IPS DF 19.7 (cell line): ENCODE measurements at regions not wholly inside any gene's neighbourhood (a gene's known extent, or its start where the extent isn't known, plus 50 kb on each side); places are given as distances from the start of the nearest gene placed in this dataset.

Experiments
- DNase-seq: peaks from one replicate; pipeline ENCODE4 v3.0.0-alpha.2; 2013; ENCODE audit warnings: low read depth, low spot score

- DNase-seq, result no peak
Measured at GRCh38 chr3:27591312-27592210, 107.4 kb upstream of the SLC4A7 start.

GRCh38 chr3:27590437-27591298, 106.5 kb upstream of the SLC4A7 start:
- DNase-seq, result no peak

- no peak for DNase-seq
Measured at GRCh38 chr3:27589795-27590194, 105.6 kb upstream of the SLC4A7 start.

- DNase-seq, result no peak
Measured at GRCh38 chr3:27585429-27585828, 101.2 kb upstream of the SLC4A7 start.

GRCh38 chr3:27584874-27585273, 100.7 kb upstream of the SLC4A7 start:
- no peak for DNase-seq

GRCh38 chr3:27581852-27582251, 97.7 kb upstream of the SLC4A7 start:
- DNase-seq, result no peak

GRCh38 chr3:27578032-27578431, 93.8 kb upstream of the SLC4A7 start:
- no peak for DNase-seq

GRCh38 chr3:27577504-27577903, 93.3 kb upstream of the SLC4A7 start:
- no peak for DNase-seq

GRCh38 chr3:27576171-27576570, 92.0 kb upstream of the SLC4A7 start:
- no peak for DNase-seq

- DNase-seq, result no peak
Measured at GRCh38 chr3:27575499-27575898, 91.3 kb upstream of the SLC4A7 start.

- DNase-seq, result no peak
Measured at GRCh38 chr3:27574438-27574795, 90.2 kb upstream of the SLC4A7 start.

GRCh38 chr3:27573780-27574437, 89.7 kb upstream of the SLC4A7 start:
- no peak for DNase-seq

GRCh38 chr3:27573138-27573537, 89.0 kb upstream of the SLC4A7 start:
- no peak for DNase-seq

GRCh38 chr3:27571345-27571744, 87.2 kb upstream of the SLC4A7 start:
- DNase-seq, result no peak

- no peak for DNase-seq
Measured at GRCh38 chr3:27570421-27571106, 86.4 kb upstream of the SLC4A7 start.

- no peak for DNase-seq
Measured at GRCh38 chr3:27568393-27568792, 84.2 kb upstream of the SLC4A7 start.

GRCh38 chr3:27567251-27567650, 83.1 kb upstream of the SLC4A7 start:
- DNase-seq, result no peak

- no peak for DNase-seq
Measured at GRCh38 chr3:27565201-27565852, 81.1 kb upstream of the SLC4A7 start.

GRCh38 chr3:27561576-27561975, 77.4 kb upstream of the SLC4A7 start:
- DNase-seq, result no peak

GRCh38 chr3:27560484-27561056, 76.4 kb upstream of the SLC4A7 start:
- no peak for DNase-seq

- DNase-seq, result no peak
Measured at GRCh38 chr3:27559835-27560234, 75.7 kb upstream of the SLC4A7 start.
